ENCODE measurements at regions not wholly inside any gene's neighbourhood (a gene's known extent, or its start where the extent isn't known, plus 50 kb on each side); places are given as distances from the start of the nearest gene placed in this dataset.

- no peak for TF ChIP-seq POLR2A (IDR thresholded peaks at IDR 0.05; ENCODE audit: borderline replicate concordance, extremely low read depth, insufficient read depth, insufficient read length)
- no peak for TF ChIP-seq CTCF (IDR thresholded peaks at IDR 0.05 in 2 of 3, conservative IDR thresholded peaks at IDR 0.05 in 1 of 3; ENCODE audit: borderline replicate concordance in 1 of 3, insufficient read depth in 1 of 3, low read depth in 2 of 3, low read length in 2 of 3)
- TF ChIP-seq CBX3 (IDR thresholded peaks at IDR 0.05; ENCODE audit: low read depth), result no peak
- no peak for TF ChIP-seq MAX (IDR thresholded peaks at IDR 0.05)
- TF ChIP-seq ZBTB33 (IDR thresholded peaks at IDR 0.05; ENCODE audit: extremely low read depth, insufficient replicate concordance, low read length), result no peak
- no peak for TF ChIP-seq EZH2 (IDR thresholded peaks at IDR 0.05)
- no peak for TF ChIP-seq CEBPB (IDR thresholded peaks at IDR 0.05; ENCODE audit: low read depth)
- no peak for TF ChIP-seq REST (IDR thresholded peaks at IDR 0.05; ENCODE audit: low read depth)
- no peak for TF ChIP-seq SIN3A (IDR thresholded peaks at IDR 0.05; ENCODE audit: low read depth)
- TF ChIP-seq SRF (IDR thresholded peaks at IDR 0.05; ENCODE audit: low read depth), result no peak
Observed at GRCh38 chr2:194100201-194100600, 1556.8 kb upstream of the SLC39A10 start.

Data from HCT116 (cell line).